GM03348 (cell line): ENCODE measurements at regions not wholly inside any gene's neighbourhood (a gene's known extent, or its start where the extent isn't known, plus 50 kb on each side); places are given as distances from the start of the nearest gene placed in this dataset.

Source experiments
- DNase-seq: peaks from one replicate; pipeline ENCODE4 v3.0.0; 2012; ENCODE audit warnings: low spot score

DNA sequence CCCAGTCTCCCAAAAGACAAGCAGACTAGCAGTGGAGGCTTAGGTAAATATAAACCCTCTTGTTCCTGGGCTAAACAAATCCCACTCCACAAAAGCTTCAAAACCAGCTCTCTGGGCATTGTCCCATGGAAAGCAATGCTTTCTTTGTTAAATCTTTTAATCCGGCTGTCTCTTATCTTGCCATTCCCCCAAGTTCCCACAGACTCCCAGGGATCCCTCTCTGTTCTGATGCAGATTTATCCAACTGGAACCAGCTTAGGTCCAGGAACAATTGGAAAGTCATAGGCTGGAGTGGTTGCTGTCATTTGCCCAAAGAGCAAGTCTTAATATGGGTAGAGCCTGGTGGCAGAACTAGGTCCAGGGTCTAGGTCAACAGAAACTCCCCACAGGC is 110.1 kb upstream of the ATP1A1 start:
- no peak for DNase-seq

DNA sequence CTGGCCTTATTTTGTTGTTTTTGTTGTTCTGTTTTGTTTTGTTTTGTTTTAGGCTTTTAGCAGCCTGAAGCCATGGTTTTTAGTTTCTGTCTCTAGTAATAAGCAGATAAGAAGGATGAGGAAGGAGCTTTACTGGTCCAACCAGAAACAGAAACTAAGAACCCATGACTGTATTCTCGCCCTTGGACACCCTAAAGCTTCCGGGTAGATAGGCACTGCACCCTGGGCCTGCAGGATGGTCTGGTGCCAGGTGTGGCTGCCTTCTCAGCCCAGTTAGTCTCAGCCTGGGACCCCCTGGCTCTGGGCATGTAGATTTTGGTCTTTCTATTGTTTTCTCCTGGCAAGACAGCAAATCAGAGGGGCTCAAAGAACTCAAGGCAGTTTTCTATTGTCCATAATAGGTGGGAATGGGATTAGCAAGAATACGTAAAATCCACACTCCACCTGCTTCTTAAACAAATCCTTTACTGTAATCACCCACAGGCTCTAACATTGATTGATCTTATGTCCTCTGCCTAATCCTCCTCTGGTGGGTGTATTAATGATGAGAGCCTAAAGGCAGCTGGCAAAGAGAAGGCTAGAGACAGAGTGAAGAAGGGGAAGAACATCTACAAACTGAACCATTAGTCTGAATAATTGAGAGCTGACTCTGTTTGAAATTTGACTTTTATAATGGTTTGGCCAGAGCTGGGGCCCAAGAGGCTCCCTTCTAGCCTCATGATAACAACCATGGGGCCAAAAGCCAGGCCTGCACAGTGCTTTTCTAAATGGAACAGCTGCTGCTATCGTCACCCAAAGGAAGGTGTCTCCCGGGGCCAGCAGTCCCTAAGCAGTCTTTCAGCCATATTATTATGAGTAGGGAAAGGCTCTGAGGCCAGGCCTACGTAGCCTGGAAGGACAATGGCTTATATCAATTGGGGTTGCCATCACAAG is 106.8 kb upstream of the ATP1A1 start:
- DNase-seq, result no peak

DNA sequence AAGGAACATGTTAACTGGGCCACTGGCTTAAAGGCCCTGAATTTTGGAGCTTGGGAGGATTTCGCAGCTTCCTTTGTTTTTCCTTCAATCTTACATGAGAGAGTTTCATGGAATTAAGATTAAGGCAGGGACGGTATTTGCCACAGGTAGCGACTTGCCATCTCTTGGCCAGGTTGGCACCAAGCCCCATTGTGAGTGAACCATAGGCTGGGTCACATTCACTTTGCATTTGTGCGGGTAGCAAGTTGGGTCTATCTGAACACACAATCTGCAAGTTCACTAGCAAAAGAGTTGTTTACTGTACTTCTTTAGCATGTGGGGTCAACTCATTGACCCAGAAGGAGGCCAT is 106.2 kb upstream of the ATP1A1 start:
- no peak for DNase-seq

DNA sequence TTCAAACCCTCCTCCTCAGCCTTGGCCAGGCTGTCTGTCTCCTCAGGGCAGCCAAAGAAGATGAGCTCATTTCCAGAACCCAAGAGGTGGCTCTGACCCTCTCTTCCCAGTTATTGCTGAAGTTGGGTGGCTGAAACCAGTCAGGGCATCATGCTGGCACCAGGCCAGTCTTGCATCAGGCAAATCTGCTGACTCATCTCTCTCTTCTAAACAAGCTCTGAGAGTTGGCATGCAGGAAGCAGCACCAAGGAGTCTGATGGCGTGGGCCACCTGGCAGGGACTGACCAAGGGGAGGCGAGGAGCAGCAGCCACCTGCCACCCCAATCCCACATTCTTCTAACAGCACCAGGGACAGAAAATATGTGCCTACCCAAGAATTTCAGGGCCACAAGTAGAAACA is 104.8 kb upstream of the ATP1A1 start:
- DNase-seq, result no peak

DNA sequence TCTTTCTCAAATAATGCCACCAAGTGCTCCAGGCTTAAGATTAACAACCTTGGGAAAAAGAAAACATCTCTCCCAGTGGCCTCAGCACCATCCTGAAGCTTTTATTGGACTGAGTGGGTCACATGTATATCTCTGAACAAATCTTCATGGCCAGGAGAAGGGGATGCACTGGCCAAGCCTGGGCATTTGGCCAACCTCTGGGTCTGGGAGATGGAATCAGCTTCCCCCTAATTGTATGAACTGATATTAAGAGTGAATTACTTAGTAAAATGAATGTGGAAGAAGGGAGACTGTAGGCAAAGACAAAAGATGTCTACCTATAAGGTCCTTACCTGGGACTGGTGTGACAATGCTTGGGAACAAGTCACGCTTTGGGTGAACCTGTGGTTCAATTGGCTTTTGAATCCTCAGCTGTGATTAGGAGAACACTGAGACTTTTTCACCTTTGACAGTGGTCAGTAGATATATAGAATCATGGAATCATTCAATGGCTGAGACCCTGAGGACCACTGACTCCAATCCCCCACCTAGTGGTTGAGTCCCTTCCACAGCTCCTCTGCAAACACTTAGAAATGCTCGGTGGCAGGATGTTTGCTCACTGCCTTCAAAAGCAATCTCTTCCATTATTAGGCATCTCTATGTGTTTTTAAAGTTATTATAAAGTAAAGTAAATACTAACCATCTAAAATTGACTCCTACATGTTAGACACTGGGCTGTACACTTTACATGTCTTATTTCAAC is 102.6 kb upstream of the ATP1A1 start:
- no peak for DNase-seq

GRCh38 chr1:116273042-116273783 is 99.8 kb upstream of the ATP1A1 start:
- no peak for DNase-seq

DNA sequence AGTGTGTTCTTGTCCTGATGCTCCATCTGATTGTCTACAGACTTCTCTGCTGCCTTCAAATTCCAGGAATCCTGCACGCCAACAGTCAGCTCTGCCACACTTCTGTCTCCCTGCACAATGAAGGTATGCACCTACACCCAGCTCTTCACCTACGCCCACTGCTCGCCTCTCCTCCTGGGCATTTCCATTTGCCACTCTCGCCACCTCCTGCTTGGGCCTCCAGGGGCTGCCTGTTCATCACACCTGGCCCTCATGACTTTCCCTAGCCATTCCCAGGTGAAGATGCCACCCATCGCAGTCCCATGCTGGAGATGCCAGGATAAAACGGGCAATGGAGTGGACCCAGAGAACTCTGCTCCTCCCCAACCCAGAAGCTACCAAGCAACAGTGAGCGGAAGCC is 96.5 kb upstream of the ATP1A1 start:
- DNase-seq, result no peak

GRCh38 chr1:116277840-116278540 is 95.1 kb upstream of the ATP1A1 start:
- no peak for DNase-seq

DNA sequence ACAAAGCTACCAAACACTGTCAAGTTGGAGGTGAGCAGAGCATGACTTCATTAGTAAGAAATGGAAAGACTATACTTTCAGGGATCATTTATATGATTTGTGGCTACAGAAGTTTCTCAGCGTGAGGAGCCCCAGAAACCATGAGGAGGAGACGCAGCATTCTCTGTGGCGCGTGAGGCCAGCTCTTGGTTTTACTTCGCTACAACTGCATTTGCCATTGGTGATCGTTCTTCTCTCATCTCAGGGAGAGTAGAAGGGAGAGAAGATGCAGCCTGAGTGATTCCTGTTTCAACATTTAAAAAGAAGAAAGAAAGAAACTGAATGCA is 94.5 kb upstream of the ATP1A1 start:
- no peak for DNase-seq

- DNase-seq, result no peak
Observed at GRCh38 chr1:116279715-116280114, 93.3 kb upstream of the ATP1A1 start.

DNA sequence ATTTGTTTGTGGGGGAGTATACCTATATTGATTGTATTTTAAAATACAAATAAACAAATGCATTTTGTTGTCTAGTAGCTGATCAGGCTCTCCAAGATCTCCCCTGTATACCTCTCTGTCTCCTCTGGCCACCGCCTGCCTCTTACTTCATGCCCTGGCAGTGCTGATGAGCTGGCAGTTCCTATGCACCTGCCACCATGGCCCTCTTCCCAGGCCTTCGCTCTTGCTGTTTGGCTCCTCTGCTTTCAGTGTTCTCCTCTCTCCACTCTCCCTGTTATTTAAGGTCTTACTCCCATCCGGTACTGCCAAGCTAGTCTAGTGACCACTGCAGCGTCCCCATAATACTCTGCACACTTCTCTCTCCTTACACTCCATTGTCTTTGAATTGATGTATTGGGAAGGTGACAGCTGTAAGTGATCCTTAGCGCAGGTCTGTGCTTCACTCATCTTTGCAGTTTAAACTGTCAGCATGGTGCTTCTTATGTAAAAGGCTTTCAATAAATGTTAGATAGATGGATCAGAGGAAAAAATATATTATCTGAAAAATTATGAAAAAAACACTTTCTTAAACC is 88.1 kb upstream of the ATP1A1 start:
- no peak for DNase-seq

GRCh38 chr1:116286541-116286971 is 86.5 kb upstream of the ATP1A1 start:
- peak; percentile 21 for DNase-seq

GRCh38 chr1:116287341-116288200 is 85.5 kb upstream of the ATP1A1 start:
- no peak for DNase-seq

DNA sequence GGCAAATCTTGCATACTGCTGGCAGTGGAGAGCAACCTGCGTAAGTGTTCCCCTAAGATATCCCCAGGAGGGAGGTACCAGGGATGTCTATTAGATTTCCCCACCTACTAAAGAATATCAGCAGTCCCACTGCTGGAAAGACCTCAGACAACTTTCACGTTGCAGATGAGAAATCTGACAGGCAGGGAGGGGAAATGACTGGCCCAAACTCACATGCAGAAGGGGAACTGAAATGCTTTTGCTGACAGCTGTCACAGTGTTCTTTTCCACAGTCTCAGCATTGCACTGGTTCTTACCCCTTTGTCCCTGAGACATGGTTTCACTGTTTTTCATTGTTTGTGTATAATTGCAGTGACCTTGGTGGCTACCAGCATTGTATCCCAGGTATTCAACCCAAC is 84.8 kb upstream of the ATP1A1 start:
- no peak for DNase-seq

GRCh38 chr1:116289193-116289592 is 83.9 kb upstream of the ATP1A1 start:
- DNase-seq, result no peak

DNA sequence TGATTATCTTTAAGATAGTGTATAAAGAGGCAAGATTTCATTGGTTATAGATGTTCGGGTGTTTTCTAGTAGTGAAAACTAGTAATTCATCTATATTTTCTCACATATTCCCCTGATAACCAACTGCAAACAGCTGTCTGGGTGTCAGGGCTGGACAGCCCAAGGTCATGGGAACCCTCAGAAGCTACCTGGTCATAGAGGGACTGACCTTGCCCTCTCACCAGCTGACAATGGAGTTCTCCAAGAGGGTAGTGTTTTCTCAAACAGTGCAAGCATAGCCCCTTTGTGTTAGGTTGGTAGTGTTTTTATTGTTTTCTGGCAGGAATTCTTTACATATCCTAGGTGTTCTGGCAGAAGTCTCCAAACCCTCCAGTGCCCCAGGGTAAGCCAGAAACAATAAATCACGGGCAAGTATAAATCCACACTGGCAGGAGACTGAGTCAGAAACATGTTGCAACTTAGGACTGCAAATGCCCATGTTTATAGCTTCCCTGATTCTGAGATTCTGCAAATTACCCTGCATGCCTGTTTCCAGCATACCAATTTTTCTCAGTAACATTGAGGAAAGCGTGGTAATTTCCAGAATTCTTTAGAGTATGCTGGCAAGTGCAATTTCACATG is 82.8 kb upstream of the ATP1A1 start:
- DNase-seq, result no peak

GRCh38 chr1:116291024-116291423 is 82.0 kb upstream of the ATP1A1 start:
- DNase-seq, result no peak

GRCh38 chr1:116292929-116293725 is 79.9 kb upstream of the ATP1A1 start:
- no peak for DNase-seq

- no peak for DNase-seq
Observed at GRCh38 chr1:116297495-116298212, 75.4 kb upstream of the ATP1A1 start.
